Activated B cell treated with CpG ODN at 0.5 μM for 24 hours (primary cell): ENCODE measurements at regions not wholly inside any gene's neighbourhood (a gene's known extent, or its start where the extent isn't known, plus 50 kb on each side); places are given as distances from the start of the nearest gene placed in this dataset.

ENCODE experiments used
- ATAC-seq: fragments of 200-7000 bp; cut with Tn5 transposase; one replicate; pipeline ENCODE4 v1.10.0; 2021; ENCODE audit warnings: low read depth, mild to moderate bottlenecking, moderate library complexity
- CTCF ChIA-PET: fragments of 350-600 bp; sonication (Branson Sonifier 250); formaldehyde crosslinking; loops from one replicate; lab custom pipeline; 2021; ENCODE audit warnings: antibody characterized with exemption; lab: Charles Lee
- POLR2A ChIA-PET: fragments of 350-600 bp; sonication (Branson Sonifier 250); formaldehyde crosslinking; loops from one replicate; lab custom pipeline; 2021; ENCODE audit warnings: antibody characterized with exemption; lab: Charles Lee
- DNase-seq: peaks from one replicate; pipeline ENCODE4 v3.0.0; 2022
- H3K27ac Mint-ChIP-seq: one replicate; pipeline ENCODE4 v1.8.0; 2020; ENCODE audit warnings: mixed read lengths
- H3K27me3 Mint-ChIP-seq: one replicate; pipeline ENCODE4 v1.8.0; 2021; ENCODE audit warnings: mixed read lengths
- H3K36me3 Mint-ChIP-seq: one replicate; pipeline ENCODE4 v1.8.0; 2021; ENCODE audit warnings: low read depth, mixed read lengths
- H3K4me1 Mint-ChIP-seq: one replicate; pipeline ENCODE4 v1.8.0; 2021; ENCODE audit warnings: mixed read lengths
- H3K4me3 Mint-ChIP-seq: one replicate; pipeline ENCODE4 v1.8.0; 2020; ENCODE audit warnings: mild to moderate bottlenecking, mixed read lengths
- H3K9me3 Mint-ChIP-seq: one replicate; pipeline ENCODE4 v1.8.0; 2020; ENCODE audit warnings: mixed read lengths
- intact Hi-C: fragments of 100-400 bp; cut with micrococcal nuclease; formaldehyde crosslinking; loops from one replicate; pipeline ENCODE4 v1.15.1; 2024
- TF ChIP-seq, protein P1 (sequence below): fragments of 200-600 bp; IDR thresholded peaks from one replicate; pipeline ENCODE4 v1.8.0; 2022; ENCODE audit warnings: antibody characterized with exemption, mild to moderate bottlenecking

DNA sequence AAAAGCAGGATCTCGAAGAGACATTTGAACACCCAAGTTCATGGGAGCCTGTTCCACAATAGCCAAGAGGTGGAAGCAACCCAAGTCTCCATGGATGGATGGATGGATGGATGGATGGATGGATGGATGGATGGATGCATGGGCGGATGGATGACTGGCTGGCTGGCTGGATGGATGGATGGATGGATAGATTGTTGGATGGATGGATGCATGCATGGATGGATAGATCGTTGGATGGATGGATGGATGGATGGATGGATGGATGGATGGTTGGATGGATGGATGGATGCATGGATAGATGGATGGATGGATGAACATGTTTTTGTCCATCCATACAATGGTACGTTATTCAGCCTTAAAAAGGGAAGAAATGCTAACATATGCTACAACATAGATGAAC is 603.4 kb downstream of the BRD1 start:
- peaks cover 3% of the 10 kb centered on the region for H3K27me3 Mint-ChIP-seq
- intact Hi-C loops, result no loop called here
- TF ChIP-seq, protein P1, sequence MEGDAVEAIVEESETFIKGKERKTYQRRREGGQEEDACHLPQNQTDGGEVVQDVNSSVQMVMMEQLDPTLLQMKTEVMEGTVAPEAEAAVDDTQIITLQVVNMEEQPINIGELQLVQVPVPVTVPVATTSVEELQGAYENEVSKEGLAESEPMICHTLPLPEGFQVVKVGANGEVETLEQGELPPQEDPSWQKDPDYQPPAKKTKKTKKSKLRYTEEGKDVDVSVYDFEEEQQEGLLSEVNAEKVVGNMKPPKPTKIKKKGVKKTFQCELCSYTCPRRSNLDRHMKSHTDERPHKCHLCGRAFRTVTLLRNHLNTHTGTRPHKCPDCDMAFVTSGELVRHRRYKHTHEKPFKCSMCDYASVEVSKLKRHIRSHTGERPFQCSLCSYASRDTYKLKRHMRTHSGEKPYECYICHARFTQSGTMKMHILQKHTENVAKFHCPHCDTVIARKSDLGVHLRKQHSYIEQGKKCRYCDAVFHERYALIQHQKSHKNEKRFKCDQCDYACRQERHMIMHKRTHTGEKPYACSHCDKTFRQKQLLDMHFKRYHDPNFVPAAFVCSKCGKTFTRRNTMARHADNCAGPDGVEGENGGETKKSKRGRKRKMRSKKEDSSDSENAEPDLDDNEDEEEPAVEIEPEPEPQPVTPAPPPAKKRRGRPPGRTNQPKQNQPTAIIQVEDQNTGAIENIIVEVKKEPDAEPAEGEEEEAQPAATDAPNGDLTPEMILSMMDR, result no peak
- POLR2A ChIA-PET, result no interaction called here
- DNase-seq (no peak), ATAC-seq (no peak)
- no peak overlapping the region for H3K4me3 Mint-ChIP-seq
- CTCF ChIA-PET, result no interaction called here
- H3K27ac Mint-ChIP-seq, result no peak overlapping the region
- peaks cover 4% of the 10 kb centered on the region for H3K9me3 Mint-ChIP-seq
- no peaks in the 10 kb centered on the region for H3K4me1 Mint-ChIP-seq
- no peaks in the 10 kb centered on the region for H3K36me3 Mint-ChIP-seq

DNA sequence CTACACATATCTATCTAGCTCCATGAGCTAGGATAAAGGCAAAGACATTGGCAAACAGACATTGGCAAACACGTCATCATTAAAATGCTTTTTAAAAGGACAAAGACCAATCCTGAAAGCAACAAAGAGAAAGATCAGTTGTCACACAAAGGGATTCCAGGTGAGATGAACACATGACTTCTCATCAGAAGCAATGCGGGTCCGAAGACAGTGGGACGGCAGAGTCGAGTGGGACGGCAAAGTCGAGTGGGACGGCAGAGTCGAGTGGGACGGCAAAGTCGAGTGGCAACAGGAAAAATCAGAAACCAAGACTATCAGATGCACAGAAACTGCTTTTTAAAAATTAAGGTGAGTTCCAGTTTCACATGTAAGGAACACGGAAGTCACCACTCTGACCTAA is 609.5 kb downstream of the BRD1 start:
- Mint-ChIP-seq H3K4me1 (no peaks in the 10 kb centered on the region), H3K36me3 (no peaks in the 10 kb centered on the region), H3K4me3 (no peak overlapping the region), H3K27ac (no peak overlapping the region), H3K27me3 (peaks cover 5% of the 10 kb centered on the region), H3K9me3 (peaks cover 18% of the 10 kb centered on the region)
- intact Hi-C loops, result no loop called here
- TF ChIP-seq, protein P1, result no peak
- ChIA-PET POLR2A (no interaction called here), CTCF (no interaction called here)
- no peak for DNase-seq
- no peak for ATAC-seq

DNA sequence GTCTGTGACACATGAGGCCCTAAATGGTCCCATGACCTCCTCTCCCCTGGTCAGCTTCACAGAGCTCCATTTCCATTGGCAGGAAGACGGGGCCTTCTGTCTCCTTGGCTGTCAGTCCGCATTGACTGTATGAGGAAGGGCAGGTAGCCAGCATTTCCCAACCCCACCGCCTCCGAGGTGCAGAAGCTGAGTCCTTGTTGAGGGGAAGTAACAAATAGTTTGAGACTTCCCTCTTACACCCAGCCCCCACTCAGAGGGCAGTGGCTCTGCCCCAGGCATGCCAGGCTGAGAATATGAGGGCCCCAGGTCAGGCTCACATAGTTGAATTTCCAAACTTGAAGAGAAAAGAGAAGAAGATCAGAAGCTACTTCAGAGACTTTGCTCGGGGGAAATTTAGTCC is 611.1 kb downstream of the BRD1 start:
- Mint-ChIP-seq H3K27me3 (peaks cover 2% of the 10 kb centered on the region), H3K4me3 (no peak overlapping the region), H3K27ac (no peak overlapping the region), H3K4me1 (no peaks in the 10 kb centered on the region), H3K36me3 (no peaks in the 10 kb centered on the region), H3K9me3 (peaks cover 18% of the 10 kb centered on the region)
- DNase-seq (no peak), ATAC-seq (no peak)
- CTCF ChIA-PET, result no interaction called here
- POLR2A ChIA-PET, result no interaction called here
- TF ChIP-seq, protein P1, result no peak
- intact Hi-C loops, result no loop called here

DNA sequence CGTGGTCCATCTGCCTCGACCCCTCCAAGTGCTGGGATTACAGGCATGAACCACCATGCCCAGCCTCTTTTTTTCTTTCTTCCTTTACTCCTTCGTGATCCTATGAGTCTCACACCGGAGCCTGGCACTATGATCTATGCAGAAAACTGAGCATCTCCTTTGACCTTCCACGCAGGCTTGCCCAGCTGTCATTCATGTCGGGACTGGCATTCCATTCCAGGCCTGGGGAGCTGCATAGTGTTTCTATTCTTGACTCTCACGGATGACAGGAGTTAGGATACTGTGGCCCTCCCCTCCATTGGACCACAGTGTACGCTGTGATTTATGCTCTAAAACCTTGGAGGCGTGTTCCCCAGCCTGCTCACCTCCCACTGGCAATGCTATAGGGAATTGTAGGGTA is 611.8 kb downstream of the BRD1 start:
- no peaks in the 10 kb centered on the region for H3K4me1 Mint-ChIP-seq
- no peak overlapping the region for H3K27ac Mint-ChIP-seq
- ATAC-seq, result no peak
- TF ChIP-seq, protein P1, result no peak
- H3K36me3 Mint-ChIP-seq, result no peaks in the 10 kb centered on the region
- H3K27me3 Mint-ChIP-seq, result peaks cover 2% of the 10 kb centered on the region
- no peak overlapping the region for H3K4me3 Mint-ChIP-seq
- POLR2A ChIA-PET, result no interaction called here
- no peak for DNase-seq
- intact Hi-C loops, result no loop called here
- H3K9me3 Mint-ChIP-seq, result peaks cover 18% of the 10 kb centered on the region
- CTCF ChIA-PET, result no interaction called here

DNA sequence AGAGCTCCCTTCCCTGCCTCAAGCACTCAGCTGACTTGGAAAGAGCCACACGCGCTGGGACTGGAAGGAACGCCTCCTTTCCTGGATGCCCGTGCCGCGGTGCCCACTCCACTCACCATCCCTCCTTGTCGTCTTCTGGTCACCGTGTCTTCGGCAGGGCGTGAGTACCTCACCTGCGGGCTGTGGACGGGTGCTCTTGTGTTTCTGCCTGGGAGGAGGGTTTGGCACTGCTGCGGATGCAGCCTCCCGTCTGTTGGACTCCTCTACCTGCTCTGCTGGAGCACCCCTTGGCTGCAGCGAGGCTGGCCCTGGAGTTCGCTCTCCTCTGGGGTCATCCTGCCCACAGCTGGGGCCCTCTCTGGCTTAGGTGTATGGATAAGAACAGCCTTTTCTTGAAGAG is 612.7 kb downstream of the BRD1 start:
- Mint-ChIP-seq H3K36me3 (no peaks in the 10 kb centered on the region), H3K9me3 (peaks cover 18% of the 10 kb centered on the region), H3K27ac (no peak overlapping the region), H3K4me1 (no peaks in the 10 kb centered on the region), H3K4me3 (no peak overlapping the region), H3K27me3 (peaks cover 2% of the 10 kb centered on the region)
- TF ChIP-seq, protein P1, result no peak
- ChIA-PET POLR2A (no interaction called here), CTCF (no interaction called here)
- intact Hi-C loops, result no loop called here
- DNase-seq (no peak), ATAC-seq (no peak)
